HG03196 (cell line): ENCODE measurements at regions not wholly inside any gene's neighbourhood (a gene's known extent, or its start where the extent isn't known, plus 50 kb on each side); places are given as distances from the start of the nearest gene placed in this dataset.

Experiments used
- ATAC-seq: cut with Tn5 transposase; IDR thresholded peaks from one replicate; pipeline ENCODE4 v1.9.1; 2021; ENCODE audit not compliant: unreplicated experiment

- no peak for ATAC-seq
Observed at GRCh38 chr20:60211618-60212463, 253.6 kb downstream of the CDH26 start.

- no peak for ATAC-seq
Observed at GRCh38 chr20:60212695-60213094, 254.5 kb downstream of the CDH26 start.

DNA sequence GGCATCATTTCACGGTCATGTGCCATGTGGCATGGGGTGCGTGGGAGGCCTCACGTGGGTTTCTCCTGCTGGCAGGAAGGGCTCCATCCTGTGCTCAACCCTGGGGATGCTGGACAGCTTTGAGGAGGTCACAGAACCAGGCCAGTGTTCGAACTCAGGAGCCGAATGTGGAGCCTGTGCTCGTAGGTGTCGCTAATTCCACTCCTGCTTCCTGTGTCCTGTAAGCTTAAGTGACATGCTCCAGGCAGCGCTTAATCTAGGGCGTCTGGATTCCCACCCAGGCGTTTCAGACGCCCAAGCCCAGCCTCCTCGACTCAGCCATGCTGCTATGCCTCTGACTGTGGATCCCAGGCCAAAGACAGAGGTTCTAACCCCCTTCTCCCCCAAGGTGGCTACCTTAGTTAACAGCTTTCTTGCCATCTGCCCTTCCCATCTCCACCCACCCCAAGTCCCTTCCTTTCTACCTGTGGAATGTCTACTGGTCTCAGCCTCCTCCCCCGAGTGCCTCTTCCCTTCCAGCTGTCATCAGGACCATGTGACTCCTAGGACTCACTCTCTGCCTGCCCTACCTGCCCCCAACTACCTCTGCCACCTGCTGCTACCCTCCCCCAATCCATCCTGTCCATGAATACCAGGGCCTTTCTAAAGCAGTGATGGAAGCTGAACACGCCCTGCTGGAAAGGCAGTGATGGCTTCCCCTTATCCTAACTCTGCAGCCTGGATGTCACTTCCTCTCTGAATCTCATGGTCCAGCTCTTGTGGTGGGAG is 255.1 kb downstream of the CDH26 start:
- no peak for ATAC-seq

GRCh38 chr20:60214901-60215815 is 256.9 kb downstream of the CDH26 start:
- no peak for ATAC-seq

GRCh38 chr20:60215816-60216730 is 257.9 kb downstream of the CDH26 start:
- ATAC-seq: no peak

GRCh38 chr20:60219231-60219630 is 261.0 kb downstream of the CDH26 start:
- ATAC-seq: no peak

DNA sequence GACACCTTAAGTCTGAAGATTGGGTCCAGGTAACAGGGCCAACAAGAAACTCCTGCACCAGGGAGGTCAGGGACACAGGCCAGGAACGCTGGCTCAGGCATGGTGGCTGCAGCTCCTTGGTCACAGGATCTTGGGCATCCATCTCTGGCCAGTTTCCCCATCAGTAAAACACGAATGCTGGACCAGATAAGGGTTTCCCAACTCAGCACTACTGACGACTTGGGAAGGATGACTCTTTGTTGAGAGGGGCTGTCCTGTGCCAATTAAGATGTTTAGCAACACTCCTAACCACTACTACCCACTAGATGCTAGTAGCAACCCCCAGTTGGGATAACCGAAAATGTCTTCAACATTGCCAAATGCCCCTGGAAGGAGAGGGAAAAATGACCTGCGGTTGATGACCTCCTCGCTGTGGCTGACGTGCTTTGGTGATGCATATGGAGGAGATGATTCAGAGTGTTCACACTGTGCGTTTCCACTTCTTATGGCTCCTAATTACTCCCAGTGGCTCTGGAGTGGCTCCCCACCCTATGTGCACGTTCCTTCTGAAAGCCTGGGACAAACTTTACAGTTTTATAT is 261.9 kb downstream of the CDH26 start:
- no peak for ATAC-seq

GRCh38 chr20:60220706-60221105 is 262.5 kb downstream of the CDH26 start:
- ATAC-seq: no peak

DNA sequence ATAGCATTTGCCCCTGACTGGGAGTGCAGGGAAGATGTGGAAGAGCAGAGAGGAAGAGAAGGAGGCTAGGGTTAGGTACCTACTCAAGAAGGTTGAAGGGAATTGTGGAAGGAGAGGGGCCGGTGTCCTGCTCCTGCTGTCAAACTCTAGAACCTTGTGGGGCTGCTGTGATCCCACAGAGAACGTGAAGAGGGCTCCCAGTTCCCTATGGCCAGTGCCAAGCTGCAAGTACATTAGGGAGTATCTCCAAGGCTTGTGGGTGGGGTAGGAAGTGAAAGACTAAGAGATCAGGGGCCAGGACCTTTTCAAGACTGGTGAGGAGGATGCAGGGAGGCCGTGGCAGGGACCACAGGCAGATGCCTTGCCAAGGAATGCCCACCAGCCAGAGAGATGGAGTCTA is 263.4 kb downstream of the CDH26 start:
- no peak for ATAC-seq

DNA sequence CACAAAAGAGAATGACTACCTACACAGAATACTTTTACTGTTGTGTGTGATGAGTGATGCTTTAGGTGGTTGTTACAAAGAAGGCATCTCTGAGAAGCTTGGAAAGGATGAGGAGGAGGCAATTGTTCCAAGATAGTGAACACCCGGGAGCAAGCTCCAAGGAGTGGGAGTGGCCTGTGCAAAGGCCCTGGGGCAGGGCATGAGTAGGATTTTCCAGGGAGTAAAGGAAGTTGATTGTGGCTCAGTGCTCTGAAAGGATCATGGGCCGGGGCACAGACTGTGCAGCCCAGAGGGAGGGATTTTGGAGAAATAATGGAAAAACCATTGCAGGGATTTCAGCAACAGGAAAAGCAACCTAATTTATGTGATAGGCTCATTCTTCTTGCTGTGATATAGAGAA is 264.3 kb downstream of the CDH26 start:
- ATAC-seq: no peak

GRCh38 chr20:60223174-60223573 is 265.0 kb downstream of the CDH26 start:
- ATAC-seq: no peak

DNA sequence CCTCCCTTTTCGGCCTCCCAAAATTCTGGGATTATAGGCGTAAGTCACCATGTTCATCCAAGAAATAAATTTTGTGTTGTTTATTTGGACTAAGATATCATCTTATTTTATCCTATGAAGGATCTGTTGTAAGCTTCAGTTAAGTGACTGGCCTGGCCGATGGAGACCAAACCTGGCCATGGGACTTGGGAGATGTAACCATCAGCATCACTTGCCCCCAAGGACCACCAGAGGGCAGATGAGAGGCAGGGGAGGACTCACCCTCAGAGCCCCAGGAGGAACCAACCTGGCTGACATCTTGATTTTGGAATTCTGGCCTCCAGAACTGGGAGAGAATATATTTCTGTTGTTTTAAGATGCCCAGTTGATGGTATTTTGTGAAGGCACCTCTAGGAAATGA is 266.7 kb downstream of the CDH26 start:
- ATAC-seq: no peak

- ATAC-seq: no peak
Observed at GRCh38 chr20:60228255-60228654, 270.0 kb downstream of the CDH26 start.

DNA sequence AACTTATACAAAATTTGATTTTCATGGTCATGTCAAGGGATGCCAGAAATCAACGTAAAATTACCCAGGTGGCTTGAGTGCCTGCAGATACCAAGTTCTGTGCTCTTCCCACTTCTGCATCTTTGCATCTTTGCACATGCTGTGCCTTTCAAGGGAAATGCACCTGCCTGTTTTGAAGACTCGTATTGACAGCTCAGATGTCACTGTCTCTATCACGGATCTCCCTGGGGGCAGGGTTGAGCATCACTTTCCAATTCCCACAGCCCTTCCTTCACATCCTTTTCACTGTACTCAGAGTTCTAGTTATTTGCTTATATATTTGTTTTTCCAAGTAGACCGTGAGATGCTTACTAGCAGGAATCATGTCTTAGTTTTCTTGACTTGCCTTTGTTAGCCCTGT is 274.2 kb downstream of the CDH26 start:
- ATAC-seq: no peak

GRCh38 chr20:60233018-60233630 is 274.9 kb downstream of the CDH26 start:
- no peak for ATAC-seq

- ATAC-seq: no peak
Observed at GRCh38 chr20:60236613-60237012, 278.4 kb downstream of the CDH26 start.

DNA sequence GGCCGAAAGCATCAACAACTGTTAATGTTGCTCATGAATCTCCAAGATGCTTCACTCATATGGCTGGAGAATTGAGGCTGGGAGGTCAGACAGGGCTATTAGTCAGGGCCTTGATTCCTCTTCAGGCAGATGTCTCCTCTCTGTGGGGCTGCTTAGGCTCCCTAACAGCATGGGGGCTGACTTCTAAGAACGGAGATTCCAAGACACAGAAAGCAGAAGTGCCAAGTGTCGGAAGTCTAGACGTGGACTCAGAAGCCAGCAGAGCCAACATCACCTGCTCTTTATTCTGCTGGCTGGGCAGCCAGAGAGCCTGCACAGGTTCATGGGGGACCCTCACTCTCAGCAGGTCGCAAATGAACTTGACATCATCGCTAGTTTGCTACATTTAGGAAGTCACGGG is 279.8 kb downstream of the CDH26 start:
- ATAC-seq: no peak

DNA sequence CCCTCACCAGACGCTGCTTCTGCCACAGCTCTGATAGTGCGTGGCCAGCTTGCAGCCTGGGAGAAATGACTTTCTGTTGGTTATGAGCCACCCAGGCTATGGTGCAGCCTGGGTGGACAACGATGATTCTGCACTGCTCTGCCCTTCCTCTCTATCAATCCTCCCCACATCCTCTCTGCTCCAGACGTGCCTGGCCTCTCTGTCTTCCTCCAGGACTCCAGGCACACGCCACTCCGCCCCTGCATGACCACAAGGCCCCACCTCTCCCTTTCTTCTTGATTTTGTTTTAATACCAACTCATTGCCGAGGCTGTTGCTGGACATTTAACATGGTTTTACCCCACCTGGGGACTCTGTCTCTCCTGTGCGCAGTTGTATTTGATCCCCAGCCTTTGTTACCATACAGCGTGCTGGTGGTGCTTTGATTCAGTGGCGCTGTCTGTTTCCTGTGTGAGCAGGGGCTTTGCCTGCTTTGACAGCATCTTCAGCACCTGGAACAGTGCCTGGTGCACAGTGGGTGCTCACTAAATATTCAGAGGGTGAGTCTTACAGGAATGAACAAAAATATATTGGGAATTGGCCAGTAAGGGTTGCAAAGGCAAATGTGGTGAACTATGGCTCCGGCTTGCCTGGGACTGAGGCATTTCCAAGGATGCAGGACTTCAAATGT is 280.9 kb downstream of the CDH26 start:
- no peak for ATAC-seq

- ATAC-seq: no peak
Observed at GRCh38 chr20:60239956-60240355, 281.7 kb downstream of the CDH26 start.
